ENCODE measurements at regions not wholly inside any gene's neighbourhood (a gene's known extent, or its start where the extent isn't known, plus 50 kb on each side); places are given as distances from the start of the nearest gene placed in this dataset.

GRCh38 chrX:38989076-38989475, 187.8 kb downstream of the MID1IP1 start:
- TF ChIP-seq CTCF (tag by site-specific recombination; IDR thresholded peaks at IDR 0.05) (no peak), YY1 (tag by site-specific recombination; IDR thresholded peaks at IDR 0.05) (no peak)

Measured in HEK293 (cell line).